ENCODE measurements at regions not wholly inside any gene's neighbourhood (a gene's known extent, or its start where the extent isn't known, plus 50 kb on each side); places are given as distances from the start of the nearest gene placed in this dataset.

GRCh38 chr1:115140442-115141144 is 51.3 kb upstream of the TSPAN2 start:
- no peak for DNase-seq (ENCODE audit: low spot score)

GRCh38 chr1:115139381-115139780 is 50.1 kb upstream of the TSPAN2 start:
- no peak for DNase-seq (ENCODE audit: low spot score)

Measured in Ammon's horn (tissue), 1 donor.